Fibroblast of lung (primary cell): ENCODE measurements at regions not wholly inside any gene's neighbourhood (a gene's known extent, or its start where the extent isn't known, plus 50 kb on each side); places are given as distances from the start of the nearest gene placed in this dataset.

Experiments
- CTCF ChIP-seq, 2 donors: IDR thresholded peaks in 1 of 2; conservative IDR thresholded peaks in 1 of 2; 1 replicate in 1 of 2; 2 replicates in 1 of 2; pipeline ENCODE4 v1.5.1; 2011 to 2012; ENCODE audit warnings: low read length in 2 of 2, control low read depth in 1 of 2, inconsistent platforms in 1 of 2, low read depth in 1 of 2, mild to moderate bottlenecking in 1 of 2
- EZH2 ChIP-seq: IDR thresholded peaks from 2 replicates; pipeline ENCODE4 v1.5.1; 2012; ENCODE audit warnings: low read length, control low read depth, mild to moderate bottlenecking; ENCODE audit errors: missing control alignments

- TF ChIP-seq CTCF (conservative IDR thresholded peaks at IDR 0.05 in 1 of 2, IDR thresholded peaks at IDR 0.05 in 1 of 2; ENCODE audit: low read depth in 1 of 2, low read length in 2 of 2) (no peak), EZH2 (no peak)
Measured at GRCh38 chr7:26948617-26949118, 84.3 kb upstream of the SKAP2 start.
